HFF-Myc (cell line): ENCODE measurements at regions not wholly inside any gene's neighbourhood (a gene's known extent, or its start where the extent isn't known, plus 50 kb on each side); places are given as distances from the start of the nearest gene placed in this dataset.

ENCODE experiments used
- DNase-seq: peaks from one replicate; pipeline ENCODE4 v3.0.0-alpha.2; 2011; ENCODE audit warnings: low read depth; ENCODE audit errors: extremely low read depth
- H3K4me3 ChIP-seq: replicated peaks from 2 replicates; pipeline ENCODE4 v1.5.1; 2011; ENCODE audit warnings: low read depth, mild to moderate bottlenecking, control low read depth, low read length
- CTCF ChIP-seq: IDR thresholded peaks from 2 replicates; pipeline ENCODE4 v1.5.1; 2012; ENCODE audit warnings: mild to moderate bottlenecking, low read depth, low read length, control low read depth; ENCODE audit errors: missing control alignments

DNA sequence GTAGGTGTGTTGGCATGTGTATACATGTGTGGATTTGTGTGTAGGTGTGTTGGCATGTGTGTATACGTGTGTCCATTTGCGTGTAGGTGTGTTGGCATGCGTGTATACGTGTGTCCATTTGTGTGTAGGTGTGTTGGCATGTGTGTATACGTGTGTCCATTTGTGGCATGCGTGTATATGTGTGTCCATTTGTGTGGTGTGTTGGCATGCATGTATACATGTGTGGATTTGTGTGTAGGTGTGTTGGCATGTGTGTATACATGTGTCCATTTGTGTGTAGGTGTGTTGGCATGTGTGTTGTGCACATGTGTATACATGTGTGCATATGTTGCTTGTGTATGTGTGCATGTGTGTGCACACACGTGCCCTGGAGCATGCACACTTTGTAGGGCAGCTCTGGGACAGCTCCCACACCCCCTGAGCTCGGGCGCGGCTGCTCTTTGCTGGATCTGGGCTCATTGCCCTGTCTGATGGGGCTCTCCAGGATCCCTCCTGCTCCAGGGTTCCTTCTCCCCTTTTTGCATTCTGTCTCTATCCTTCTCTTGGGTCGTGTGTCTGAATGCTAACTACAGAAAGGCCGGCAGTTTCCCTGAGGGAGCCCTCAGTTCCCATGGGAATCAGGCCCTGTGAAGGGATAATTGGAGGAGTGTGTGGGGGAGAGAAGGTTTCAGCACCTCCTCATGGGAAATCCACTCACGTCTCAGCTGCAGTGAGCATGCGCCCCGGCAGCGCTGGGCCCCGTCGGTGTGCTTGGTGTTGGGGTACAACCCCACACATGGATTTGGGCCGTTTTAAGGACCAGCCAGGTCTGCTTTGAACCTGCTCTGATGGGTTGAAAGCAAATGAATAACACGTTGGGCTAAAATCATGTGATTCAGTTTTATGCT is 102.0 kb downstream of the ERMARD start:
- DNase-seq, result no peak
- no peak overlapping the region for H3K4me3 ChIP-seq
- TF ChIP-seq CTCF, result no peak

GRCh38 chr6:169852504-169853195 is 101.2 kb downstream of the ERMARD start:
- TF ChIP-seq CTCF, result no peak
- no peak for DNase-seq

DNA sequence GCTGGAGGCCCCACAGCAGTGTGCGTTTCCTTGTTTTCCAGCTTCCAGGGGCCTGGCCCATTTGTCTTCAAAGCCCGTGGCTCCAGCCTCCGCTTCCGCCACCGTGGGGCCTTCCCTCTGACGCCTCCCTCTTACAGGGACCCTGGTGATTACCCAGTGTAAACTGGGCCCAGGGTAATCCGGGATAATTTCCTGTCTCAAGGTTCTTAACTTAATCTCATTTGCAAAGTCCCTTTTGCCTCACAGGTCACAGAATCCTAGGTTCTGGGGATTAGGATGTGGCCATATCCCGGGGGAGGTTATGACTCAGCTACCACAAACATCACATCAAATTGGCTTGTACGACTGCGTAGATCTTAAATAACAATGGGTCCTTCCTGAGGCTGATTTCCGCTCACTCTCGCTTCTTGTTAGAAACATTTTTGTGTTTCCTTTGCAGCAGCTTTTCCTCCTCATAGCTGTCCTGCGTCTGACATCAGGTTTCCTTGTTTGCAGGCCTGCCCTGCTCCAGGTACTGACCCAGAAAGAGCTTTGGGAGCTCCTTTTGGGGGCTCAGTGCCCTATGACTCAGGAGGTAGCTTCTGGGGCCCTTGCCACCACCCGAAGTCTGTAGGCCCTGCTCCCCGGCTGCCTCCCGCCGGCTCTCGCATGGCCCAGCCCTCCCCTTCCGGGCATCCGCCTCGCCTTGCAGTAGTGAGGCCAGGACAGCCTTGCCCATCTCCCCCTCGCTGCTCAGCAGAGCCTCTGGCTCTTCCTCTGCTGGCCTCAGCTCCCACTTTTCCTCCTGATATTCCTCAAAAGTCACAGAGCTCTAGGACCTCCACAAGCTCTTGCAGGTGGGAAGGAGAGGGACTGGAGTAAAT is 100.5 kb downstream of the ERMARD start:
- TF ChIP-seq CTCF, result no peak
- H3K4me3 ChIP-seq, result no peak overlapping the region
- no peak for DNase-seq

More at GRCh38 chr6:169852504-169853195, 101.2 kb downstream of the ERMARD start:
- no peak overlapping the region for H3K4me3 ChIP-seq

DNA sequence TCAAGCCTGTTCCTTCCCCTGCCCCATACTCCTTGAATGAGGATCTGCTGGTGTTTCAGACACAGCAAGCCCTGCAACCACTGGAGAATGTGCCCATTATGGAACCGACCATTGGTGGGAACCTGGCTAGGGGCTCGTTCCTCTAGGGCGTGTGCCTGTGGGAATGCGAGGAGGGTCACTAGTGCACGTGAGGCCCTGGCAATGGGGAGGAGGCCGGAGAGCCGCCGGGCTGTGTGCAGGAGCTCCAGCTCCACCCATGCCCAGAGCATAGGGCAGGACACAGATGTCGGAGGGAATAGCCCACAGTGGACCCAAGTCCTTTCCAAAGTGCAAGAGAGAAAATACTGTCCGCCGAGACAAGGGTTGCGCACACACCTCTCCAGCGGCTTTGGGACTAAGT is 99.3 kb downstream of the ERMARD start:
- no peak for TF ChIP-seq CTCF
- no peak overlapping the region for H3K4me3 ChIP-seq
- DNase-seq, result no peak

DNA sequence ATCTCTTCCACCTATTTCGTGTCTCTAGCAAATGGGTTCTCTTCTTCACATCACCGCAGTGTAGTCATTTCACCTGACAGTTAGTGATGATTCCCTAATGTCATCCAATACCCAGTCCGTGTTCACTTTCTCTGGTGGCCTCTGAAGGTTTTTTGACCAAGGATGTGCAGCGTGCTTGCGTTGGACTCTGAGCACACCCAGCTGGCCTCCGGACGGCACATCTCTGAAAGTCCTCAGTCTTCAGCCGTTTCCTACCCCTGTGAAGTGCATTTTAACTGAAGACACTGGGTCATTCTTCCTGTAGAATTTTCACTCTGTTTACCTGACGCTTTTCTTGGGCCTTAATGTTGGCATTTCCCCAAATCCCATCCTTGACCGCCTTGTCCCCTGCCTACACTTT is 98.7 kb downstream of the ERMARD start:
- no peak for DNase-seq
- no peak for TF ChIP-seq CTCF
- no peak overlapping the region for H3K4me3 ChIP-seq

GRCh38 chr6:169849396-169849795 is 98.0 kb downstream of the ERMARD start:
- no peak for TF ChIP-seq CTCF
- DNase-seq, result no peak
- no peak overlapping the region for H3K4me3 ChIP-seq
